ENCODE measurements at regions not wholly inside any gene's neighbourhood (a gene's known extent, or its start where the extent isn't known, plus 50 kb on each side); places are given as distances from the start of the nearest gene placed in this dataset.

DNA sequence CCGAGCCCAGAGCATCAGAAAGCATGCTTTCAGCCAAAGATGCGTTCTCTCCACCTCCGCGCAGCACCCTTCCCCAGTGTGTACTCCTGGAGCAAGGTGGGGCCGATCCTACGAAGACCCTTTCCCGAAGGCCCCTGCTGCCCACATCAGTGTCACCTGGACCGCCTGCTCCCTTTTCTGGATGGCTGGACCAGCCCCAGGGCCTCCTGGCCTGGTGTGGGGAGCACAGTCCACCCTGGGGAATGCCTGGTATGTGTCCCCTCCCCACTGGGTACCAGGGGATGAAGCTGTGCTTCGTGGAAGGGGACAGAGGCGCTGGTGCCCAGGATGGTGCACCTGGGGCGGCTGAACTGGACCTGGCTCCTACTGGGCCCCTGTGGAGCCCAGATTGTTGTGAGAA lies 173.8 kb downstream of the SEC14L1 start:
- DNase-seq (ENCODE audit: low read depth in 1 of 2, low spot score in 1 of 2) = no peak
- in situ Hi-C loops (cut with HindIII; ENCODE audit: low pct_unique_long_range_greater_than_20kb, low sequenced_read_pairs) = no loop called here
- TF ChIP-seq JUND (IDR thresholded peaks at IDR 0.05; ENCODE audit: low read depth) = no peak

DNA sequence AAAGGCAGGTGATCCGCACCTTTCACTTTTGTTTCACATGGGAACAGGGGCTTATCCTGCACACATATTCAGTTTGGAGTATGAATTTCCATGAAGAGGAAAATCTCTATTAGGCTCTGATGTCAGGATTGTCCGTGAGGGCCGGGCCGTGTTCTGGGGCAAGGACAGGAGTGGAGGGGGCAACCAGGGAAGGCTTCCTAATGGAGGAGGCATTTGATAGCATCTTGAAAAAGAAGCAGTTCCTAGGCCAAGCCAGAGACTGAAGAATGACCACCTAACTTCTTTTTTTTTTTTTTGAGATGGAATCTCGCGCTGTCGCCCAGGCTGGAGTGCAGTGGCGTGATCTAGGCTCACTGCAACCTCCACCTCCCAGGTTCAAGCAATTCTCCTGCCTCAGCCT lies 174.2 kb downstream of the SEC14L1 start:
- DNase-seq (ENCODE audit: low read depth in 1 of 2, low spot score in 1 of 2) = no peak
- in situ Hi-C loops (cut with HindIII; ENCODE audit: low pct_unique_long_range_greater_than_20kb, low sequenced_read_pairs) = no loop called here
- no peak for TF ChIP-seq JUND (IDR thresholded peaks at IDR 0.05; ENCODE audit: low read depth)

GRCh38 chr17:77315551-77316190 lies 174.9 kb downstream of the SEC14L1 start:
- DNase-seq (ENCODE audit: low read depth in 1 of 2, low spot score in 1 of 2) = no peak
- in situ Hi-C loops (cut with HindIII; ENCODE audit: low pct_unique_long_range_greater_than_20kb, low sequenced_read_pairs) = no loop called here

GRCh38 chr17:77316191-77316641 lies 175.4 kb downstream of the SEC14L1 start:
- no peak for TF ChIP-seq JUND (IDR thresholded peaks at IDR 0.05; ENCODE audit: low read depth)
- no peak for DNase-seq (ENCODE audit: low read depth in 1 of 2, low spot score in 1 of 2)
- in situ Hi-C loops (cut with HindIII; ENCODE audit: low pct_unique_long_range_greater_than_20kb, low sequenced_read_pairs) = no loop called here

More at GRCh38 chr17:77315551-77316190, 174.9 kb downstream of the SEC14L1 start:
- TF ChIP-seq JUND (IDR thresholded peaks at IDR 0.05; ENCODE audit: low read depth) = no peak

DNA sequence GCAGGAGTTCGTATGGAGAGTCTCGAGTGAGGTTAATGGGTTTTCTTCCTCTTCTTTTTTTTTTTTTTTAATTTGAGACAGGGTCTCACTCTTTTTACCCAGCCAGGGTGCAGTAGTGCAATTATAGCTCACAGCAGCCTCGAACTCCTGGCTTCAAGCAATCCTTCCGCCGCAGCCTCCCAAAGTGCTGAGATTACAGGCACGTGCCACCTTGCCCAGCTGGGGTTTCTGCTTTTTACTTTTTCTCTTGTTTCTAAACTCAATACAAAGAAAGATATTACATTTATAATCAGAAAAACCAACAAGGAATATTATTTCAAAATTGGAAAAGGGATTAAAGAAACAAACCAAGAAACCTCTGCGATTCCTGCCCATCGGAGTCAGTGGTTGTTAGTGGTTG lies 175.9 kb downstream of the SEC14L1 start:
- in situ Hi-C loops (cut with HindIII; ENCODE audit: low pct_unique_long_range_greater_than_20kb, low sequenced_read_pairs) = no loop called here
- DNase-seq (ENCODE audit: low read depth in 1 of 2, low spot score in 1 of 2) = no peak
- TF ChIP-seq JUND (IDR thresholded peaks at IDR 0.05; ENCODE audit: low read depth) = no peak

DNA sequence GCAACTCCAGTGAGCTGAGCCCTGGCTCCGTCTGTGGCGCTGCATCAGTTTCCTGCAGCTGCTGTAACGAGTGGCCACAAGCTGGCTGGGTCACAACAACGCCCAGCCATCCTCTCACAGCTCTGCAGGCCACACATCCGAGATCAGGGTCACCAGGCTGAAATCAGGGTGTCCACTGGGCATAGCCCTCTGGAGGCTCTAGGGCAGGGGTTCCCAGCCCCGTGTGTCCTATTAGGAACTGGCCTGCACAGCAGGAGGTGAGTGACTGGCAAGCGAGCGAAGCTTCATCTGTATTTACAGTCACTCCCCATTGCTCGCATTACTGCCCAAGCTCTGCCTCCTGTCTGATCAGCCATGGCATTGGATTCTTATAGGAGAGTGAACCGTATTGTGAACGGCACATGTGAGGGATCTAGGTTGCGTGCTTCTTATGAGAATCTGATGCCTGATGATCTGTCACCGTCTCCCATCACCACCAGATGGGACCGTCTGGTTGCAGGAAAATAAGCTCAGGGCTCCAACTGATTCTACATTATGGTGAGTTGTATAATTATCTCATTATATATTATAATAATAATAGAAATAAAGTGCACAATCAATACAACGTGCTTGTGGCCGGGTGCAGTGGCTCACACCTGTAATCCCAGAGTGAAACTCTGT lies 176.5 kb downstream of the SEC14L1 start:
- no peak for TF ChIP-seq JUND (IDR thresholded peaks at IDR 0.05; ENCODE audit: low read depth)
- in situ Hi-C loops (cut with HindIII; ENCODE audit: low pct_unique_long_range_greater_than_20kb, low sequenced_read_pairs) = no loop called here

DNA sequence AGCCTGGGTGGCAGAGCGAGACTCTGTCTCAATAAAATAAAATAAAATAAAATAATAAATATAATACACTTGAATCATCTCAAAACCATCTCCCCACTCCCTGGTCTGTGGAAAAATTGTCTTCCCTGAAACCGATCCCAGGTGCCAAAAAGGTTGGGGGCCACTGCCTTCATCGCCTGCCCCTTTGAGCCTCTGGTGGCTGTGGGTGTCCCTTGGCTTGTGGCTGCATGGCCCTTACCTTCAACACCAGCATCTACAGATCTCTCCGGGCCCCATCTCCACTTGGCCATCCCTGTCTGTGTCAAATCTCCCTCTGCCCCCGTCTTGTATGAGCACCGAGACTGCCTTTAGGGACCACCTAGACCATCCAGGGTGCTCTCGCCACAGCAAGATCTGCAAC lies 177.3 kb downstream of the SEC14L1 start:
- DNase-seq (ENCODE audit: low read depth in 1 of 2, low spot score in 1 of 2) = no peak
- TF ChIP-seq JUND (IDR thresholded peaks at IDR 0.05; ENCODE audit: low read depth) = no peak
- in situ Hi-C loops (cut with HindIII; ENCODE audit: low pct_unique_long_range_greater_than_20kb, low sequenced_read_pairs) = no loop called here

More for the DNA sequence above, 176.5 kb downstream of the SEC14L1 start:
- no peak for DNase-seq (ENCODE audit: low read depth in 1 of 2, low spot score in 1 of 2)

- in situ Hi-C loops (cut with HindIII; ENCODE audit: low pct_unique_long_range_greater_than_20kb, low sequenced_read_pairs) = no loop called here
- TF ChIP-seq JUND (IDR thresholded peaks at IDR 0.05; ENCODE audit: low read depth) = no peak
- no peak for DNase-seq (ENCODE audit: low read depth in 1 of 2, low spot score in 1 of 2)
Observed at GRCh38 chr17:77318491-77319210, 177.9 kb downstream of the SEC14L1 start.

- in situ Hi-C loops (cut with HindIII; ENCODE audit: low pct_unique_long_range_greater_than_20kb, low sequenced_read_pairs) = no loop called here
- no peak for DNase-seq (ENCODE audit: low read depth in 1 of 2, low spot score in 1 of 2)
- TF ChIP-seq JUND (IDR thresholded peaks at IDR 0.05; ENCODE audit: low read depth) = no peak
Observed at GRCh38 chr17:77319211-77320043, 178.7 kb downstream of the SEC14L1 start.

DNA sequence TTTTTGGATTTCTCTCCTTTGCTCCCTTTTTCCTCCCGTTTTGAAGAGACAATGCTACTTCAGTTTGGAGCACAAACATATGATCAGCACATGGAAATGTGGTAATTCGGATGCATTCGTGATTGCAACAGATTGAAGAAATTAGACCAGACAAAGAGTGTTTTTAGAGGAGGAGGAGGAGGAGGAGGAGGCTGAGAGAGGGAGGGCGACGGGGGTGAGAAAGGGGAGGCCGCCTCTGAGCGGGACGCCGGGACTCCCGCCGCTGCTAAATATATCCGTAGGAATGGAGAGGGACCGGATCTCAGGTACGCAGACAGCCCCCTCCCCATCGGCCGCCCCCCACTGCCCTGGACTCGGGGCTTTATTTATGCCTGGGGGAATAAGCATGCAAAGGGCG lies 179.3 kb downstream of the SEC14L1 start:
- no peak for TF ChIP-seq JUND (IDR thresholded peaks at IDR 0.05; ENCODE audit: low read depth)
- in situ Hi-C loops (cut with HindIII; ENCODE audit: low pct_unique_long_range_greater_than_20kb, low sequenced_read_pairs) = no loop called here

GRCh38 chr17:77320485-77321256 lies 179.9 kb downstream of the SEC14L1 start:
- in situ Hi-C loops (cut with HindIII; ENCODE audit: low pct_unique_long_range_greater_than_20kb, low sequenced_read_pairs) = no loop called here
- no peak for TF ChIP-seq JUND (IDR thresholded peaks at IDR 0.05; ENCODE audit: low read depth)
- DNase-seq (ENCODE audit: low read depth in 1 of 2, low spot score in 1 of 2) = no peak

More for the DNA sequence above, 179.3 kb downstream of the SEC14L1 start:
- no peak for DNase-seq (ENCODE audit: low read depth in 1 of 2, low spot score in 1 of 2)

Data from T47D (cell line).